HCT116 (cell line): ENCODE measurements at regions not wholly inside any gene's neighbourhood (a gene's known extent, or its start where the extent isn't known, plus 50 kb on each side); places are given as distances from the start of the nearest gene placed in this dataset.

ENCODE experiments used
- ATAC-seq: fragments of 200-7000 bp; cut with Tn5 transposase; 2 replicates; pipeline ENCODE4 v1.9.1; 2020; ENCODE audit warnings: mild to moderate bottlenecking, moderate library complexity
- BruUV-seq: library from RNA; stranded (reverse); fragments of 400-500 nt; replicated peaks from 2 replicates; lab custom pipeline; 2021; lab: Mats Ljungman, UMichigan
- CTCF ChIA-PET: fragments of 300-600 bp; sonication (Branson Sonifier 250); formaldehyde crosslinking; loops from one replicate; lab custom pipeline; 2021; ENCODE audit warnings: antibody characterized with exemption; lab: Charles Lee
- POLR2A ChIA-PET: fragments of 300-600, 350-600 bp; sonication (Branson Sonifier 250); formaldehyde crosslinking; loops from one replicate; lab custom pipeline; 2021; ENCODE audit warnings: antibody characterized with exemption; lab: Charles Lee
- RAD21 ChIA-PET, 2 experiments: fragments of 300-600 bp; sonication (Branson Sonifier 250); formaldehyde crosslinking; loops; one replicate each; lab custom pipeline; 2023; ENCODE audit warnings: low total read pairs in 2 of 2; ENCODE audit not compliant: uncharacterized antibody in 2 of 2, unreplicated experiment in 2 of 2, low non-redundant PET in 1 of 2; lab: Charles Lee
- DNase-seq: peaks from one replicate; pipeline ENCODE4 v3.0.0-alpha.2; 2010; ENCODE audit warnings: low read depth, low spot score
- H2AFZ ChIP-seq: fragments of 200-600 bp; shearing (Covaris generic), sonication (generic); 2 replicates; pipeline ENCODE4 v1.6.1; 2017; ENCODE audit warnings: low read depth, mixed run types, mixed read lengths, antibody characterized with exemption, low read length; ENCODE audit not compliant: poor library complexity, severe bottlenecking
- H3K27ac ChIP-seq: 2 replicates; pipeline ENCODE4 v1.5.1; 2012; ENCODE audit warnings: low read depth, low read length
- H3K27me3 ChIP-seq: fragments of 200-600 bp; sonication (generic); 2 replicates; pipeline ENCODE4 v1.6.1; 2016; ENCODE audit warnings: mixed run types, low read length, mixed read lengths; ENCODE audit not compliant: insufficient read depth
- H3K36me3 ChIP-seq, 2 experiments: fragments of 200-500 bp in 1 of 2; fragments of 200-600 bp in 1 of 2; sonication (Bioruptor generic) in 1 of 2; sonication (generic) in 1 of 2; 2 replicates each; pipeline versions ENCODE4 v1.5.1 to v1.6.1; 2014 to 2016; ENCODE audit warnings: low read length in 2 of 2, inconsistent platforms in 1 of 2, mixed read lengths in 1 of 2, mixed run types in 1 of 2; ENCODE audit not compliant: insufficient read depth in 2 of 2, control insufficient read depth in 1 of 2
- H3K4me1 ChIP-seq, 2 experiments: fragments of 200-600 bp in 1 of 2; sonication (generic) in 1 of 2; 2 replicates each; pipeline versions ENCODE4 v1.5.1 to v1.6.1; 2012 to 2017; ENCODE audit warnings: low read length in 2 of 2, inconsistent platforms in 1 of 2, mild to moderate bottlenecking in 1 of 2, mixed read lengths in 1 of 2, mixed run types in 1 of 2, moderate library complexity in 1 of 2; ENCODE audit not compliant: insufficient read depth in 2 of 2, control insufficient read depth in 1 of 2
- H3K4me2 ChIP-seq: fragments of 200-600 bp; sonication (generic); 2 replicates; pipeline ENCODE4 v1.6.1; 2017; ENCODE audit warnings: mixed run types, low read length, mixed read lengths
- H3K4me3 ChIP-seq, 2 experiments: fragments of 200-600 bp in 1 of 2; sonication (generic) in 1 of 2; replicated peaks in 1 of 2; 2 replicates each; pipeline ENCODE4 v1.5.1; 2011 to 2016; ENCODE audit warnings: low read length in 2 of 2, control low read depth in 1 of 2, low read depth in 1 of 2, mild to moderate bottlenecking in 1 of 2, mixed read lengths in 1 of 2, mixed run types in 1 of 2
- H3K79me2 ChIP-seq: fragments of 200-600 bp; sonication (generic); 2 replicates; pipeline ENCODE4 v1.6.1; 2017; ENCODE audit warnings: mild to moderate bottlenecking, mixed run types, low read length, moderate library complexity, mixed read lengths; ENCODE audit not compliant: insufficient read depth
- H3K9ac ChIP-seq: fragments of 200-600 bp; sonication (generic); 2 replicates; pipeline ENCODE4 v1.6.1; 2016; ENCODE audit warnings: low read length, mixed read lengths
- H3K9me2 ChIP-seq: fragments of 200-600 bp; sonication (generic), shearing (Covaris generic); 2 replicates; pipeline ENCODE4 v1.6.1; 2017; ENCODE audit warnings: mixed run types, mild to moderate bottlenecking, moderate library complexity; ENCODE audit not compliant: insufficient read depth
- H3K9me3 ChIP-seq, 2 experiments: fragments of 200-500 bp in 1 of 2; fragments of 200-600 bp in 1 of 2; sonication (Bioruptor generic) in 1 of 2; sonication (generic) in 1 of 2; 2 replicates each; pipeline ENCODE4 v1.6.1; 2014 to 2017; ENCODE audit warnings: low read length in 2 of 2, mixed read lengths in 2 of 2, inconsistent platforms in 1 of 2, low read depth in 1 of 2, mild to moderate bottlenecking in 1 of 2, mixed run types in 1 of 2, moderate library complexity in 1 of 2; ENCODE audit not compliant: control insufficient read depth in 1 of 2, insufficient read depth in 1 of 2
- H4K20me1 ChIP-seq: fragments of 200-600 bp; sonication (generic), shearing (Covaris generic); 2 replicates; pipeline ENCODE4 v1.6.1; 2017; ENCODE audit warnings: mixed run types, mild to moderate bottlenecking, moderate library complexity; ENCODE audit not compliant: insufficient read depth
- CEBPB ChIP-seq: IDR thresholded peaks from 2 replicates; pipeline ENCODE4 v1.6.1; 2012; ENCODE audit warnings: low read depth
- EZH2phosphoT487 ChIP-seq: fragments of 200-600 bp; IDR thresholded peaks from 2 replicates; pipeline ENCODE4 v1.6.1; 2018; ENCODE audit warnings: antibody characterized with exemption, borderline replicate concordance
- FOSL1 ChIP-seq: IDR thresholded peaks from 2 replicates; pipeline ENCODE4 v1.6.1; 2012; ENCODE audit warnings: low read depth
- RAD21 ChIP-seq: IDR thresholded peaks from 2 replicates; pipeline ENCODE4 v1.6.1; 2012; ENCODE audit warnings: low read depth, mild to moderate bottlenecking
- SRF ChIP-seq: IDR thresholded peaks from 2 replicates; pipeline ENCODE4 v1.6.1; 2012; ENCODE audit warnings: low read depth
- TCF7L2 ChIP-seq: IDR thresholded peaks from 2 replicates; pipeline ENCODE4 v1.7.0; 2011; ENCODE audit warnings: borderline replicate concordance, inconsistent platforms; ENCODE audit not compliant: insufficient read depth, insufficient read length; ENCODE audit errors: extremely low read depth
- ZFX ChIP-seq: fragments of 450-650 bp; IDR thresholded peaks from 2 replicates; pipeline ENCODE4 v1.6.1; 2017
- ZNF274 ChIP-seq: fragments of 200-500 bp; sonication (Bioruptor generic); IDR thresholded peaks from 2 replicates; pipeline ENCODE4 v1.6.1; 2014; ENCODE audit warnings: mild to moderate bottlenecking, low read depth, low read length, inconsistent platforms
- intact Hi-C: fragments of 100-400 bp; cut with micrococcal nuclease; formaldehyde crosslinking; loops from 2 replicates; pipeline ENCODE4 v1.10.0; 2022
- TF ChIP-seq, protein P1 (sequence below): IDR thresholded peaks from 2 replicates; pipeline ENCODE4 v1.6.1; 2012; ENCODE audit warnings: low read depth

DNA sequence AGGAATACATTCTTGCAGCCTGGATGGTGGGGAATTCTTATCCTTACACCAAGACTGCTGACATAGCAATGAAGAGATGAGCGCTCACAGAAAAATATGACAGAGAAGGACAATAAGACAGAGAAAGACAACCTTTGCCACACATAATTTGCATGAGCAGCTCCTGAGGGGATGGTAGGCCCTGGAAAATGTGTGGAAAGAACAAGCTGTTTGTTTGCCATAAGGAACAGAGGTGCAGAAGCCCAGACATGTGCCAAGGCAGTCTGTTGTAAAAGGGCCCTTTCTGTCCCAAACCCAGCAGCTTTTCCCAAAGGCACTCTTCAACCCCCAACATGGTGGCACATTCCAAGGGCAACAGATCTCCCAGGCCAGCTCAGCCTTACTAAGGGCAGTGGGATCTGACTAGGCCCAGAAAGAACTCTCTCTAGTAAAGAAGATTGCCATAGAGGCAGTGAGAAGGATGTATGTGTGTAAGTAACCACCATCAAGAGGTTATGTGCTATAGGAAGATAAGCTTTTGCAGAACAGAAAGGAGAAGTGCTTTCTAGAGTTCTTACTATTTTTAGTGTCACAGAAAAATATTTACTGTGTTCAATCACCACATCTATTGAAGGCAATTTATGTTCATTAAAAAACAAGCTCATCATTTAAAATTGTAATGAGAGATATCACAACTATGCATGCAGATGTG is 287.0 kb upstream of the RASGEF1B start (continued):
- TF ChIP-seq, protein P1, sequence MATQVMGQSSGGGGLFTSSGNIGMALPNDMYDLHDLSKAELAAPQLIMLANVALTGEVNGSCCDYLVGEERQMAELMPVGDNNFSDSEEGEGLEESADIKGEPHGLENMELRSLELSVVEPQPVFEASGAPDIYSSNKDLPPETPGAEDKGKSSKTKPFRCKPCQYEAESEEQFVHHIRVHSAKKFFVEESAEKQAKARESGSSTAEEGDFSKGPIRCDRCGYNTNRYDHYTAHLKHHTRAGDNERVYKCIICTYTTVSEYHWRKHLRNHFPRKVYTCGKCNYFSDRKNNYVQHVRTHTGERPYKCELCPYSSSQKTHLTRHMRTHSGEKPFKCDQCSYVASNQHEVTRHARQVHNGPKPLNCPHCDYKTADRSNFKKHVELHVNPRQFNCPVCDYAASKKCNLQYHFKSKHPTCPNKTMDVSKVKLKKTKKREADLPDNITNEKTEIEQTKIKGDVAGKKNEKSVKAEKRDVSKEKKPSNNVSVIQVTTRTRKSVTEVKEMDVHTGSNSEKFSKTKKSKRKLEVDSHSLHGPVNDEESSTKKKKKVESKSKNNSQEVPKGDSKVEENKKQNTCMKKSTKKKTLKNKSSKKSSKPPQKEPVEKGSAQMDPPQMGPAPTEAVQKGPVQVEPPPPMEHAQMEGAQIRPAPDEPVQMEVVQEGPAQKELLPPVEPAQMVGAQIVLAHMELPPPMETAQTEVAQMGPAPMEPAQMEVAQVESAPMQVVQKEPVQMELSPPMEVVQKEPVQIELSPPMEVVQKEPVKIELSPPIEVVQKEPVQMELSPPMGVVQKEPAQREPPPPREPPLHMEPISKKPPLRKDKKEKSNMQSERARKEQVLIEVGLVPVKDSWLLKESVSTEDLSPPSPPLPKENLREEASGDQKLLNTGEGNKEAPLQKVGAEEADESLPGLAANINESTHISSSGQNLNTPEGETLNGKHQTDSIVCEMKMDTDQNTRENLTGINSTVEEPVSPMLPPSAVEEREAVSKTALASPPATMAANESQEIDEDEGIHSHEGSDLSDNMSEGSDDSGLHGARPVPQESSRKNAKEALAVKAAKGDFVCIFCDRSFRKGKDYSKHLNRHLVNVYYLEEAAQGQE = no peak

DNA sequence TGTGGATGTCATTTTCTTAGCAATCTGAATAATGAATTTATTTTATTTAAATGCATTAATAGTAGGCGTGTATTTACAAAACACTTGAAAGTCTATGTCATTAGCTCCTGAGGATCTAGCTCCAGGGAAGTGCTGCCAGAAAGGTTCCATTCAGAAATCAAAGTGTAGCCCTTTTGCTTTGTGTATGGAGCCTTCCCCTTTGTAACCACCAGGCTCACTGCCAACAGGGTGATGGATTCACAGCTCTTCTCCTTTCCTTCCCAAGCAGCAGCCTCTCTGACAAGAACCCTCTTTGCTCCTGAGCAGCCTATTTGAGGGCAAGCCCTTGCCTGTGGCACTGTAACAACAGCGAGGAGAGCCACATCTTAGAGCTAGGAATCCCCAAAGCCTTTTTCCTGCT is 286.0 kb upstream of the RASGEF1B start:
- DNase-seq = no peak
- H3K27ac ChIP-seq = no peak overlapping the region
- no peaks in the 10 kb centered on the region for H3K9me2 ChIP-seq
- intact Hi-C loops = no loop called here
- no peak overlapping the region for H3K4me2 ChIP-seq
- no peak for ATAC-seq
- H3K4me3 ChIP-seq = no peak overlapping the region
- BruUV-seq = no TSS peak
- H3K4me1 ChIP-seq = no peaks in the 10 kb centered on the region
- peaks cover 5% of the 10 kb centered on the region; the same call in 1 of the 2 replicates for H3K27me3 ChIP-seq
- H3K79me2 ChIP-seq = no peaks in the 10 kb centered on the region
- no peak overlapping the region for H3K9ac ChIP-seq
- no peak for TF ChIP-seq ZFX
- TF ChIP-seq ZNF274 = no peak
- no peak for TF ChIP-seq SRF
- no peak for TF ChIP-seq FOSL1
- TF ChIP-seq CEBPB = no peak
- no peak for TF ChIP-seq EZH2phosphoT487
- TF ChIP-seq, protein P1 = no peak
- TF ChIP-seq RAD21 = no peak
- TF ChIP-seq TCF7L2 = no peak
- no peaks in the 10 kb centered on the region for H4K20me1 ChIP-seq
- H3K36me3 ChIP-seq = no peaks in the 10 kb centered on the region
- ChIA-PET RAD21 (no interaction called here), POLR2A (no interaction called here), CTCF (no interaction called here)
- H2AFZ ChIP-seq = no peak overlapping the region
- no peaks in the 10 kb centered on the region for H3K9me3 ChIP-seq
